Heart left ventricle (tissue), 16 donors: ENCODE measurements at regions not wholly inside any gene's neighbourhood (a gene's known extent, or its start where the extent isn't known, plus 50 kb on each side); places are given as distances from the start of the nearest gene placed in this dataset.

ENCODE experiments used
- ATAC-seq, 4 donors: fragments of 200-7000 bp; cut with Tn5 transposase; one replicate each; pipeline ENCODE4 v1.9.1; 2020 to 2022; ENCODE audit warnings: moderate library complexity in 4 of 4, mild to moderate bottlenecking in 3 of 4, moderate number of reproducible peaks in 1 of 4
- DNase-seq, 5 donors: peaks; one replicate each; pipeline ENCODE4 v3.0.0-alpha.2; 2020
- H3K27ac ChIP-seq, 12 donors: fragments of 200-600 bp; sonication (generic) in 4 of 12; one replicate each; pipeline versions ENCODE4 v1.5.0 to v1.8.0; 2016 to 2022; ENCODE audit warnings: mild to moderate bottlenecking in 2 of 12
- H3K27me3 ChIP-seq, 9 donors: fragments of 200-600 bp; sonication (generic) in 2 of 9; one replicate each; pipeline versions ENCODE4 v1.5.1 to v1.8.0; 2016 to 2022; ENCODE audit warnings: mild to moderate bottlenecking in 3 of 9
- H3K36me3 ChIP-seq, 9 donors: fragments of 200-600 bp; sonication (generic) in 2 of 9; one replicate each; pipeline versions ENCODE4 v1.5.0 to v1.8.0; 2018 to 2022; ENCODE audit warnings: mild to moderate bottlenecking in 2 of 9
- H3K4me1 ChIP-seq, 12 donors: fragments of 200-600 bp; sonication (generic) in 4 of 12; one replicate each; pipeline versions ENCODE4 v1.5.0 to v1.8.0; 2016 to 2022; ENCODE audit warnings: mild to moderate bottlenecking in 3 of 12
- H3K4me3 ChIP-seq, 12 donors: fragments of 200-600 bp; sonication (generic) in 4 of 12; one replicate each; pipeline versions ENCODE4 v1.5.0 to v1.8.0; 2017 to 2022; ENCODE audit warnings: mild to moderate bottlenecking in 9 of 12, moderate library complexity in 4 of 12
- H3K9me3 ChIP-seq, 12 donors: fragments of 200-600 bp; sonication (generic) in 4 of 12; one replicate each; pipeline versions ENCODE4 v1.5.0 to v1.8.0; 2016 to 2022; ENCODE audit warnings: mild to moderate bottlenecking in 1 of 12
- POLR2A ChIP-seq, 2 donors: fragments of 450-650 bp; IDR thresholded peaks; one replicate each; pipeline ENCODE4 v1.6.1; 2017; ENCODE audit warnings: antibody characterized with exemption in 2 of 2, mild to moderate bottlenecking in 2 of 2, moderate library complexity in 2 of 2
- WGBS, 4 donors: extraction: QIAGEN DNeasy Blood & Tissue Kit in 2 of 4; methylation state at CpG; one replicate each; pipeline versions ENCODE4 v1.1.5 to v1.1.7; 2013 to 2018; 5-methylcytosine and 5-hydroxymethylcytosine counted together
- intact Hi-C, 10 donors: fragments of 100-400 bp; cut with DNase I; formaldehyde crosslinking; loops; one replicate each; pipeline versions ENCODE4 v1.11.1 to v1.14.2; 2022
- TF ChIP-seq, protein P1 (sequence below), 12 donors: fragments of 200-600 bp; sonication (generic) in 4 of 12; IDR thresholded peaks; one replicate each; pipeline versions ENCODE4 v1.5.0 to v1.8.0; 2018 to 2022; ENCODE audit warnings: antibody characterized with exemption in 12 of 12, mild to moderate bottlenecking in 5 of 12
- donor health status: ischemic (EF 13 %, LVEDD 7.1; RV severe dilation, severe dysfunction).
- donor health status: healthy with polysubstance abuse.
- donor health status: DM: no; HTN: yes; CAD: no.
- donor health status: DM: no; HTN: no; CAD: no.
- donor health status: ischemic (EF 25% LVEDD 6.9; RV normal size, moderate dysfunction).
- donor health status: ischemic (EF 25% LVEDD 5.7; RV mildly dilated, moderate dysfunction).
- donor health status: healthy.
- donor health status: DM: yes; HTN: yes; CAD: no.
- donor health status: ischemic (EF 35%, LVEDD 5.7; RV mildly dilated, moderate dysfunction).
- donor health status: nonischemic (EF 11% LVEDD 7.7; RV severe dilation, severe dysfunction).
- donor health status: DM: yes; HTN: yes; CAD: no.
- donor health status: PGD.
- donor health status: ischemic (EF 29% LVEDD 5.4; RV normal size, mild dysfunction).
- donor health status: nonischemic (EF 23%, LVEDD 6.1; RV moderate dilation, normal function).

- Histone ChIP-seq H3K4me1 (peaks cover 0 to 41% (median 22%) of the 10 kb centered on the region in 12 donors), H3K27me3 (no peaks in the 10 kb centered on the region), H3K4me3 (no peak overlapping the region), H3K9me3 (peaks cover 0 to 20% (median 2%) of the 10 kb centered on the region in 12 donors), H3K27ac (peak overlapping the region in 10 of 12 donors; percentile 27 to 68 (median 46)), H3K36me3 (no peaks in the 10 kb centered on the region)
- TF ChIP-seq POLR2A (IDR thresholded peaks at IDR 0.05): no peak
- TF ChIP-seq, protein P1, sequence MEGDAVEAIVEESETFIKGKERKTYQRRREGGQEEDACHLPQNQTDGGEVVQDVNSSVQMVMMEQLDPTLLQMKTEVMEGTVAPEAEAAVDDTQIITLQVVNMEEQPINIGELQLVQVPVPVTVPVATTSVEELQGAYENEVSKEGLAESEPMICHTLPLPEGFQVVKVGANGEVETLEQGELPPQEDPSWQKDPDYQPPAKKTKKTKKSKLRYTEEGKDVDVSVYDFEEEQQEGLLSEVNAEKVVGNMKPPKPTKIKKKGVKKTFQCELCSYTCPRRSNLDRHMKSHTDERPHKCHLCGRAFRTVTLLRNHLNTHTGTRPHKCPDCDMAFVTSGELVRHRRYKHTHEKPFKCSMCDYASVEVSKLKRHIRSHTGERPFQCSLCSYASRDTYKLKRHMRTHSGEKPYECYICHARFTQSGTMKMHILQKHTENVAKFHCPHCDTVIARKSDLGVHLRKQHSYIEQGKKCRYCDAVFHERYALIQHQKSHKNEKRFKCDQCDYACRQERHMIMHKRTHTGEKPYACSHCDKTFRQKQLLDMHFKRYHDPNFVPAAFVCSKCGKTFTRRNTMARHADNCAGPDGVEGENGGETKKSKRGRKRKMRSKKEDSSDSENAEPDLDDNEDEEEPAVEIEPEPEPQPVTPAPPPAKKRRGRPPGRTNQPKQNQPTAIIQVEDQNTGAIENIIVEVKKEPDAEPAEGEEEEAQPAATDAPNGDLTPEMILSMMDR (IDR thresholded peaks at IDR 0.05): no peak
- DNase-seq (peak; percentile 75 to 87 (median 78)), ATAC-seq (peak; percentile 97 to 99 (median 98))
- intact Hi-C loops: loop anchor here in 1 of 10 donors (5.0 kb wide), 1 partner anchor 46 kb away; no protein-coding TSS in a partner anchor
- whole genome bisulfite sequencing, 4 donors: 42 to 59% (median 52%) methylated on average over 6 of the region's 6 CpGs
These were observed 52.8 kb downstream of the FAM43A start for GRCh38 chr3:194738254-194739093.

- peaks cover 0 to 41% (median 22%) of the 10 kb centered on the region in 12 donors for H3K4me1 ChIP-seq
- DNase-seq (no peak), ATAC-seq (no peak)
- H3K36me3 ChIP-seq: no peaks in the 10 kb centered on the region
- intact Hi-C loops: loop anchor here in 1 of 10 donors (5.0 kb wide), 1 partner anchor 47 kb away; no protein-coding TSS in a partner anchor
- 76 to 82% (median 78%) methylated on average over 11 of the region's 11 CpGs for WGBS, 4 donors
- no peak overlapping the region for H3K27ac ChIP-seq
- H3K27me3 ChIP-seq: no peaks in the 10 kb centered on the region
- H3K9me3 ChIP-seq: peaks cover 0 to 20% (median 2%) of the 10 kb centered on the region in 12 donors
- no peak overlapping the region for H3K4me3 ChIP-seq
- no peak for TF ChIP-seq POLR2A (IDR thresholded peaks at IDR 0.05)
- TF ChIP-seq, protein P1 (IDR thresholded peaks at IDR 0.05): no peak
These were observed 54.0 kb downstream of the FAM43A start for GRCh38 chr3:194739498-194740284.

DNA sequence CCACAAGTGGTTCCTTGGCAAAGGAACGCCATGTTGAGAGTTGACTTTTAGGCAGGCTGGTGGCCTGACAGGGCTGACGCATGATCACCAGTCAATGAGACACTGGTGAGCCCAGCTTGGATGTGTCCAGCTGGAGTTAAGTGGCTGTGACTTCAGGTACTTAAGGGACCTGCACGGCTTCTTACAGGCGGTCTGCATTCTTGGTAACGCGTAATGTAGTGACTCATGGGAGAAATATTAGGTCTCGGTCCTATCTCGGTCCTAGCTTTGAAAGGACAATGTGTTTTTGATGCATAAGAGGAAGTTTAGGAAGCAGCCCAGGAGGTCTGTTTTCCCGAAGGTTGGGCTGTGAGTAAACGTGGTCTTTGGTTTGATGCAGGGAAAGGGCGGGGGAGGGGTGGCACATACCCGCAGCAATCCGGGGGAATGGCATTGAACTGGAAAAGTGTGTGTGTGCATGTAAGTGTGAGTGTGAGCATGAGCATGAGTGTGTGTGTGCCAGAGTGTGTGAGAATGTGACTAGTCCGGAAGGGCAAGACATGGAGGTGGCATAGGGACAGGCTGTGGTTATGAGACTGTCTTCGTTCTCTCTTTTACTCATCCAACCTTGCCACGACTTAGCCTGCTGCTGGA, 55.3 kb downstream of the FAM43A start:
- DNase-seq (no peak), ATAC-seq (no peak)
- Histone ChIP-seq H3K9me3 (peaks cover 0 to 10% (median 0%) of the 10 kb centered on the region in 12 donors), H3K27ac (peak overlapping the region in 3 of 12 donors; percentile 10 to 52 (median 20)), H3K4me1 (peaks cover 0 to 41% (median 22%) of the 10 kb centered on the region in 12 donors), H3K4me3 (no peak overlapping the region), H3K36me3 (no peaks in the 10 kb centered on the region), H3K27me3 (no peaks in the 10 kb centered on the region)
- 47 to 49% (median 48%) methylated on average over 16 of the region's 16 CpGs for WGBS, 4 donors
- intact Hi-C loops: no loop called here
- no peak for TF ChIP-seq POLR2A (IDR thresholded peaks at IDR 0.05)
- TF ChIP-seq, protein P1 (IDR thresholded peaks at IDR 0.05): no peak
